IMR-90 (cell line): ENCODE measurements at regions not wholly inside any gene's neighbourhood (a gene's known extent, or its start where the extent isn't known, plus 50 kb on each side); places are given as distances from the start of the nearest gene placed in this dataset.

ENCODE experiments used
- ATAC-seq: fragments of 200-7000 bp; cut with Tn5 transposase; 2 replicates; pipeline ENCODE4 v1.9.1; 2020; ENCODE audit warnings: low read depth, mild to moderate bottlenecking, moderate library complexity
- BruUV-seq: library from RNA; stranded (reverse); fragments of 400-500 nt; replicated peaks from 2 replicates; lab custom pipeline; 2021; lab: Mats Ljungman, UMichigan
- CTCF ChIA-PET: fragments of 300-600 bp; formaldehyde crosslinking; extraction: SDS; loops from one replicate; lab custom pipeline; 2021; ENCODE audit warnings: antibody characterized with exemption; lab: Yijun Ruan, JAX
- POLR2A ChIA-PET: fragments of 300-600 bp; sonication (Branson Sonifier 250); formaldehyde crosslinking; loops from one replicate; lab custom pipeline; 2022; ENCODE audit warnings: antibody characterized with exemption; ENCODE audit not compliant: unreplicated experiment; lab: Charles Lee
- DNase-seq: peaks from one replicate; pipeline ENCODE4 v3.0.0; 2013
- H2AFZ ChIP-seq: replicated peaks from 2 replicates; pipeline ENCODE3; 2013; ENCODE audit warnings: low read length, mild to moderate bottlenecking; ENCODE audit not compliant: poor library complexity
- H2AK5ac ChIP-seq: 2 replicates; pipeline ENCODE4 v1.6.1; 2013; ENCODE audit warnings: low read depth, low read length, inconsistent platforms
- H2AK9ac ChIP-seq: replicated peaks from 2 replicates; pipeline ENCODE3; 2013; ENCODE audit warnings: mild to moderate bottlenecking, low read depth, low read length, moderate library complexity; ENCODE audit not compliant: poor library complexity
- H2BK120ac ChIP-seq: 2 replicates; pipeline ENCODE4 v1.6.1; 2013; ENCODE audit warnings: low read depth, low read length, inconsistent platforms
- H2BK15ac ChIP-seq: 3 replicates; pipeline ENCODE4 v1.6.1; 2013; ENCODE audit warnings: low read depth, low read length, inconsistent platforms
- H2BK20ac ChIP-seq: 2 replicates; pipeline ENCODE4 v1.6.1; 2013; ENCODE audit warnings: low read depth, mild to moderate bottlenecking, inconsistent platforms, low read length, moderate library complexity
- H2BK5ac ChIP-seq: 2 replicates; pipeline ENCODE4 v1.6.1; 2013; ENCODE audit warnings: mild to moderate bottlenecking, low read depth, low read length, inconsistent platforms; ENCODE audit not compliant: poor library complexity, severe bottlenecking
- H3K14ac ChIP-seq: replicated peaks from 2 replicates; pipeline ENCODE4 v1.6.1; 2013; ENCODE audit warnings: low read depth, low read length, inconsistent platforms
- H3K18ac ChIP-seq: 2 replicates; pipeline ENCODE4 v1.6.1; 2013; ENCODE audit warnings: low read depth, low read length, control low read depth
- H3K23ac ChIP-seq: 2 replicates; pipeline ENCODE4 v1.6.1; 2013; ENCODE audit warnings: low read depth, low read length, inconsistent platforms
- H3K27ac ChIP-seq: 2 replicates; pipeline ENCODE4 v1.5.1; 2013; ENCODE audit warnings: mild to moderate bottlenecking, control low read depth, low read length; ENCODE audit not compliant: insufficient read depth
- H3K27me3 ChIP-seq: 2 replicates; pipeline ENCODE4 v1.6.1; 2013; ENCODE audit warnings: low read length; ENCODE audit not compliant: control insufficient read depth, insufficient read depth
- H3K36me3 ChIP-seq: 2 replicates; pipeline ENCODE4 v1.6.1; 2013; ENCODE audit warnings: low read length, mixed read lengths; ENCODE audit not compliant: control insufficient read depth, insufficient read depth
- H3K4ac ChIP-seq: 2 replicates; pipeline ENCODE4 v1.6.1; 2013; ENCODE audit warnings: low read depth, low read length, inconsistent platforms
- H3K4me1 ChIP-seq: 2 replicates; pipeline ENCODE4 v1.6.1; 2013; ENCODE audit warnings: low read length, mixed read lengths; ENCODE audit not compliant: control insufficient read depth, insufficient read depth
- H3K4me2 ChIP-seq: 2 replicates; pipeline ENCODE4 v1.6.1; 2013; ENCODE audit warnings: low read depth, mild to moderate bottlenecking, control low read depth, low read length, moderate library complexity
- H3K4me3 ChIP-seq: 2 replicates; pipeline ENCODE4 v1.5.1; 2013; ENCODE audit warnings: low read depth, mild to moderate bottlenecking, control low read depth, low read length, moderate library complexity; ENCODE audit not compliant: insufficient read depth
- H3K56ac ChIP-seq: 2 replicates; pipeline ENCODE4 v1.6.1; 2013; ENCODE audit warnings: low read length, inconsistent platforms; ENCODE audit not compliant: insufficient read depth; ENCODE audit errors: extremely low read depth
- H3K79me1 ChIP-seq, 2 experiments: 2 replicates each; pipeline ENCODE4 v1.6.1; 2013; ENCODE audit warnings: low read length in 2 of 2, inconsistent platforms in 1 of 2, low read depth in 1 of 2
- H3K9ac ChIP-seq: 2 replicates; pipeline ENCODE4 v1.6.1; 2013; ENCODE audit warnings: low read depth, low read length, control low read depth
- H3K9me1 ChIP-seq: 2 replicates; pipeline ENCODE4 v1.6.1; 2013; ENCODE audit warnings: low read length, inconsistent platforms; ENCODE audit not compliant: insufficient read depth
- H3K9me3 ChIP-seq: 2 replicates; pipeline ENCODE4 v1.6.1; 2013; ENCODE audit warnings: low read length; ENCODE audit not compliant: control insufficient read depth, insufficient read depth
- H4K20me1 ChIP-seq: 2 replicates; pipeline ENCODE4 v1.6.1; 2013; ENCODE audit warnings: low read length, inconsistent platforms; ENCODE audit not compliant: insufficient read depth
- H4K5ac ChIP-seq: 2 replicates; pipeline ENCODE4 v1.6.1; 2013; ENCODE audit warnings: mild to moderate bottlenecking, low read depth, low read length, control low read depth
- H4K8ac ChIP-seq, 2 experiments: 2 replicates each; pipeline ENCODE4 v1.6.1; 2013; ENCODE audit warnings: low read depth in 2 of 2, low read length in 2 of 2, control low read depth in 1 of 2, inconsistent platforms in 1 of 2
- H4K91ac ChIP-seq: 2 replicates; pipeline ENCODE4 v1.6.1; 2013; ENCODE audit warnings: low read depth, low read length, inconsistent platforms; ENCODE audit not compliant: insufficient read depth
- BHLHE40 ChIP-seq: fragments of 150-350 bp; IDR thresholded peaks from 2 replicates; pipeline ENCODE4 v1.6.1; 2016; ENCODE audit warnings: mild to moderate bottlenecking, low read depth, low read length
- CEBPB ChIP-seq: IDR thresholded peaks from 2 replicates; pipeline ENCODE4 v1.6.1; 2012; ENCODE audit warnings: low read depth, low read length, improper control_type of control experiment
- CHD1 ChIP-seq: IDR thresholded peaks from 2 replicates; pipeline ENCODE4 v1.6.1; 2012; ENCODE audit warnings: low read depth, low read length, improper control_type of control experiment
- CTCF ChIP-seq: conservative IDR thresholded peaks from 2 replicates; pipeline ENCODE4 v1.5.1; 2012; ENCODE audit warnings: mild to moderate bottlenecking, low read depth, low read length, improper control_type of control experiment
- ELK1 ChIP-seq: fragments of 150-350 bp; IDR thresholded peaks from 2 replicates; pipeline ENCODE4 v1.6.1; 2016; ENCODE audit warnings: low read depth, mild to moderate bottlenecking, low read length, moderate library complexity, borderline replicate concordance
- FOS ChIP-seq: fragments of 150-350 bp; IDR thresholded peaks from 2 replicates; pipeline ENCODE4 v1.6.1; 2016; ENCODE audit warnings: low read depth, low read length
- MAFK ChIP-seq: IDR thresholded peaks from 2 replicates; pipeline ENCODE4 v1.6.1; 2012; ENCODE audit warnings: low read depth, low read length, improper control_type of control experiment
- MAZ ChIP-seq: IDR thresholded peaks from 2 replicates; pipeline ENCODE4 v1.6.1; 2012; ENCODE audit warnings: low read depth, mild to moderate bottlenecking, low read length, improper control_type of control experiment, moderate library complexity, borderline replicate concordance
- MXI1 ChIP-seq: IDR thresholded peaks from 2 replicates; pipeline ENCODE4 v1.6.1; 2012; ENCODE audit warnings: low read depth, mild to moderate bottlenecking, low read length, moderate library complexity, borderline replicate concordance
- NFE2L2 ChIP-seq: fragments of 150-350 bp; IDR thresholded peaks from 2 replicates; pipeline ENCODE4 v1.6.1; 2016; ENCODE audit warnings: low read depth, mild to moderate bottlenecking, low read length
- POLR2A ChIP-seq: IDR thresholded peaks from 2 replicates; pipeline ENCODE4 v1.6.1; 2012; ENCODE audit warnings: mild to moderate bottlenecking, low read depth, low read length
- RAD21 ChIP-seq: IDR thresholded peaks from 2 replicates; pipeline ENCODE4 v1.6.1; 2012; ENCODE audit warnings: low read length, improper control_type of control experiment
- RCOR1 ChIP-seq: IDR thresholded peaks from 2 replicates; pipeline ENCODE4 v1.6.1; 2012; ENCODE audit warnings: mild to moderate bottlenecking, low read length, improper control_type of control experiment; ENCODE audit not compliant: insufficient replicate concordance
- RFX5 ChIP-seq: IDR thresholded peaks from 2 replicates; pipeline ENCODE4 v1.8.0; 2012; ENCODE audit warnings: low read depth, mild to moderate bottlenecking, low read length, moderate library complexity
- SMC3 ChIP-seq: fragments of 150-350 bp; IDR thresholded peaks from 2 replicates; pipeline ENCODE4 v1.6.1; 2016; ENCODE audit warnings: low read depth, mild to moderate bottlenecking, antibody characterized with exemption, low read length, moderate library complexity
- WGBS, 2 experiments: methylation state at CpG; one replicate each; pipeline versions ENCODE4 v1.1.5 to v1.1.7; 2013; ENCODE audit warnings: missing lambda C conversion rate in 2 of 2; ENCODE audit not compliant: insufficient read length in 1 of 2; ENCODE audit errors: extremely low coverage in 2 of 2; 5-methylcytosine and 5-hydroxymethylcytosine counted together
- dilution Hi-C: fragments of 300-500 bp; cut with HindIII; formaldehyde crosslinking; loops from one replicate; pipeline ENCODE4 v1.14.3; 2018; ENCODE audit warnings: low sequenced_read_pairs; ENCODE audit not compliant: unreplicated experiment
- in situ Hi-C: fragments of 300-500 bp; cut with MboI; formaldehyde crosslinking; loops from 3 replicates; pipeline ENCODE4 v1.14.3; 2019; ENCODE audit warnings: low sequenced_read_pairs, inconsistent platforms, mixed read lengths
- intact Hi-C: fragments of 100-400 bp; cut with micrococcal nuclease; formaldehyde crosslinking; loops from 2 replicates; pipeline ENCODE4 v1.10.0; 2022
- TF ChIP-seq, protein P1 (sequence below): fragments of 150-350 bp; IDR thresholded peaks from 2 replicates; pipeline ENCODE4 v1.6.1; 2017; ENCODE audit warnings: mild to moderate bottlenecking, antibody characterized with exemption, low read length, low read depth

GRCh38 chr5:92181656-92182055 lies 798.5 kb upstream of the ARRDC3 start:
- Histone ChIP-seq H2BK15ac (no peak overlapping the region), H3K4me3 (no peak overlapping the region), H4K5ac (no peak overlapping the region), H2BK20ac (no peak overlapping the region), H3K27me3 (no peaks in the 10 kb centered on the region), H3K4ac (no peak overlapping the region), H3K4me2 (no peak overlapping the region), H2BK5ac (no peak overlapping the region), H3K14ac (no peak overlapping the region), H3K23ac (no peak overlapping the region), H2AFZ (no peak overlapping the region), H3K56ac (no peak overlapping the region), H3K9me3 (no peaks in the 10 kb centered on the region), H4K20me1 (no peaks in the 10 kb centered on the region), H2AK9ac (no peak overlapping the region), H3K36me3 (no peaks in the 10 kb centered on the region), H4K91ac (no peak overlapping the region), H2BK120ac (no peak overlapping the region), H3K9ac (no peak overlapping the region), H4K8ac (no peak overlapping the region), H3K4me1 (no peaks in the 10 kb centered on the region), H3K27ac (no peak overlapping the region), H2AK5ac (no peak overlapping the region), H3K79me1 (no peaks in the 10 kb centered on the region), H3K9me1 (no peaks in the 10 kb centered on the region), H3K18ac (no peak overlapping the region)
- no TSS peak for BruUV-seq
- in situ Hi-C loops (no loop called here), dilution Hi-C loops (no loop called here), intact Hi-C loops (no loop called here)
- WGBS, 2 experiments = no CpG with 5 or more reads among the region's 1 CpG
- POLR2A ChIA-PET = no interaction called here
- DNase-seq = no peak
- no peak for TF ChIP-seq NFE2L2
- no peak for TF ChIP-seq MAZ
- TF ChIP-seq RAD21 = no peak
- no peak for TF ChIP-seq CEBPB
- TF ChIP-seq, protein P1, sequence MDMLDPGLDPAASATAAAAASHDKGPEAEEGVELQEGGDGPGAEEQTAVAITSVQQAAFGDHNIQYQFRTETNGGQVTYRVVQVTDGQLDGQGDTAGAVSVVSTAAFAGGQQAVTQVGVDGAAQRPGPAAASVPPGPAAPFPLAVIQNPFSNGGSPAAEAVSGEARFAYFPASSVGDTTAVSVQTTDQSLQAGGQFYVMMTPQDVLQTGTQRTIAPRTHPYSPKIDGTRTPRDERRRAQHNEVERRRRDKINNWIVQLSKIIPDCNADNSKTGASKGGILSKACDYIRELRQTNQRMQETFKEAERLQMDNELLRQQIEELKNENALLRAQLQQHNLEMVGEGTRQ = no peak
- TF ChIP-seq CTCF = no peak
- TF ChIP-seq FOS = no peak
- no peak for TF ChIP-seq MAFK
- TF ChIP-seq SMC3 = no peak
- TF ChIP-seq CHD1 = no peak
- TF ChIP-seq POLR2A = no peak
- no peak for TF ChIP-seq RFX5
- TF ChIP-seq RCOR1 = no peak
- TF ChIP-seq BHLHE40 = no peak
- TF ChIP-seq ELK1 = no peak
- TF ChIP-seq MXI1 = no peak
- CTCF ChIA-PET = no interaction called here
- ATAC-seq = no peak
